Mesendoderm (in vitro differentiated cells): ENCODE measurements at regions not wholly inside any gene's neighbourhood (a gene's known extent, or its start where the extent isn't known, plus 50 kb on each side); places are given as distances from the start of the nearest gene placed in this dataset.
"Not testable (repeated sequence)": the region's sequence is repeated elsewhere in the genome, so short reads cannot be mapped to it uniquely, and the experiment has no call there.

ENCODE experiments used
- DNase-seq: peaks from one replicate; pipeline ENCODE4 v3.0.0; 2013
- H2AK5ac ChIP-seq: 2 replicates; pipeline ENCODE4 v1.6.1; 2013; ENCODE audit warnings: low read length, inconsistent platforms
- H2BK120ac ChIP-seq: 2 replicates; pipeline ENCODE4 v1.6.1; 2013; ENCODE audit warnings: low read depth, mild to moderate bottlenecking, low read length, moderate library complexity, mixed read lengths
- H2BK15ac ChIP-seq: replicated peaks from 2 replicates; pipeline ENCODE4 v1.6.1; 2013; ENCODE audit warnings: low read depth, mild to moderate bottlenecking, moderate library complexity
- H2BK5ac ChIP-seq: 2 replicates; pipeline ENCODE4 v1.6.1; 2013; ENCODE audit warnings: low read length, inconsistent platforms
- H3K18ac ChIP-seq: 2 replicates; pipeline ENCODE4 v1.6.1; 2013; ENCODE audit warnings: mild to moderate bottlenecking, low read length, mixed read lengths
- H3K23ac ChIP-seq: one replicate; pipeline ENCODE4 v1.6.1; 2013; ENCODE audit warnings: low read length
- H3K27ac ChIP-seq: 2 replicates; pipeline ENCODE4 v1.5.1; 2013; ENCODE audit warnings: low read depth, mild to moderate bottlenecking, inconsistent platforms, low read length, moderate library complexity
- H3K27me3 ChIP-seq: 2 replicates; pipeline ENCODE4 v1.6.1; 2013; ENCODE audit warnings: low read length, control low read depth, mild to moderate bottlenecking, inconsistent platforms; ENCODE audit not compliant: insufficient read depth, poor library complexity
- H3K36me3 ChIP-seq: 2 replicates; pipeline ENCODE4 v1.6.1; 2013; ENCODE audit warnings: low read length, inconsistent platforms; ENCODE audit not compliant: control insufficient read depth, insufficient read depth
- H3K4ac ChIP-seq: one replicate; pipeline ENCODE4 v1.6.1; 2013; ENCODE audit warnings: low read depth, mild to moderate bottlenecking, low read length, moderate library complexity
- H3K4me1 ChIP-seq: 2 replicates; pipeline ENCODE4 v1.6.1; 2013; ENCODE audit warnings: low read depth, low read length, inconsistent platforms; ENCODE audit not compliant: control insufficient read depth
- H3K4me2 ChIP-seq: 2 replicates; pipeline ENCODE4 v1.6.1; 2013; ENCODE audit warnings: low read length
- H3K4me3 ChIP-seq: 2 replicates; pipeline ENCODE4 v1.5.1; 2013; ENCODE audit warnings: mild to moderate bottlenecking, low read length
- H3K56ac ChIP-seq: one replicate; pipeline ENCODE4 v1.6.1; 2013; ENCODE audit warnings: low read length
- H3K79me1 ChIP-seq: 2 replicates; pipeline ENCODE4 v1.6.1; 2013; ENCODE audit warnings: low read length, inconsistent platforms
- H3K79me2 ChIP-seq: 2 replicates; pipeline ENCODE4 v1.6.1; 2013; ENCODE audit warnings: mild to moderate bottlenecking, low read length; ENCODE audit not compliant: control insufficient read depth, insufficient read depth
- H3K9ac ChIP-seq: 2 replicates; pipeline ENCODE4 v1.6.1; 2013; ENCODE audit warnings: low read length, inconsistent platforms
- H4K5ac ChIP-seq: one replicate; pipeline ENCODE4 v1.6.1; 2013; ENCODE audit warnings: low read length
- H4K8ac ChIP-seq: one replicate; pipeline ENCODE4 v1.6.1; 2013; ENCODE audit warnings: low read depth, mild to moderate bottlenecking, control low read depth, low read length, moderate library complexity
- WGBS: extraction: QIAGEN DNeasy Blood & Tissue Kit; methylation state at CpG from one replicate; pipeline ENCODE4 v1.1.7; 2013; ENCODE audit warnings: low lambda C conversion rate, missing lambda C conversion rate; ENCODE audit not compliant: insufficient coverage; ENCODE audit errors: extremely low coverage; 5-methylcytosine and 5-hydroxymethylcytosine counted together

GRCh38 chr13:82963226-82964099 is 918.8 kb downstream of the SLITRK1 start:
- Histone ChIP-seq H3K79me2 (no peaks in the 10 kb centered on the region), H3K79me1 (no peaks in the 10 kb centered on the region), H3K4me1 (no peaks in the 10 kb centered on the region), H2BK120ac (no peak overlapping the region), H3K36me3 (no peaks in the 10 kb centered on the region), H3K4me2 (no peak overlapping the region), H2AK5ac (no peak overlapping the region), H2BK15ac (no peak overlapping the region), H3K23ac (no peak overlapping the region), H3K27ac (no peak overlapping the region), H3K56ac (no peak overlapping the region), H3K18ac (no peak overlapping the region), H3K4me3 (no peak overlapping the region), H3K27me3 (no peaks in the 10 kb centered on the region), H4K5ac (no peak overlapping the region), H4K8ac (no peak overlapping the region), H3K9ac (no peak overlapping the region), H3K4ac (no peak overlapping the region), H2BK5ac (no peak overlapping the region)
- DNase-seq, result no peak
- 100% methylated on average over 2 of the region's 7 CpGs for WGBS

- no peak overlapping the region for H3K4ac ChIP-seq
- H2AK5ac ChIP-seq, result no peak overlapping the region
- WGBS, result no CpG with 5 or more reads among the region's 3 CpGs
- no peak overlapping the region for H2BK120ac ChIP-seq
- H3K4me3 ChIP-seq, result no peak overlapping the region
- H3K79me2 ChIP-seq, result no peaks in the 10 kb centered on the region
- no peak overlapping the region for H3K18ac ChIP-seq
- DNase-seq, result no peak
- H3K27me3 ChIP-seq, result no peaks in the 10 kb centered on the region
- H3K36me3 ChIP-seq, result no peaks in the 10 kb centered on the region
- H3K4me2 ChIP-seq, result no peak overlapping the region
- no peak overlapping the region for H2BK15ac ChIP-seq
- no peak overlapping the region for H3K56ac ChIP-seq
- H3K4me1 ChIP-seq, result no peaks in the 10 kb centered on the region
- no peak overlapping the region for H3K27ac ChIP-seq
- no peak overlapping the region for H4K8ac ChIP-seq
- no peaks in the 10 kb centered on the region for H3K79me1 ChIP-seq
- no peak overlapping the region for H4K5ac ChIP-seq
- no peak overlapping the region for H3K9ac ChIP-seq
- no peak overlapping the region for H3K23ac ChIP-seq
- no peak overlapping the region for H2BK5ac ChIP-seq
Observed at GRCh38 chr13:82962397-82962796, 919.9 kb downstream of the SLITRK1 start.

GRCh38 chr13:82961757-82962156 is 920.5 kb downstream of the SLITRK1 start:
- WGBS, result no CpG with 5 or more reads among the region's 1 CpG
- no peak overlapping the region for H2BK15ac ChIP-seq
- no peak overlapping the region for H3K23ac ChIP-seq
- no peak overlapping the region for H3K27ac ChIP-seq
- H2BK120ac ChIP-seq, result no peak overlapping the region
- no peak overlapping the region for H4K8ac ChIP-seq
- no peaks in the 10 kb centered on the region for H3K79me1 ChIP-seq
- no peaks in the 10 kb centered on the region for H3K79me2 ChIP-seq
- H3K4me1 ChIP-seq, result no peaks in the 10 kb centered on the region
- H3K4me3 ChIP-seq, result no peak overlapping the region
- H2BK5ac ChIP-seq, result no peak overlapping the region
- no peak overlapping the region for H3K9ac ChIP-seq
- no peak overlapping the region for H2AK5ac ChIP-seq
- H3K18ac ChIP-seq, result no peak overlapping the region
- H3K56ac ChIP-seq, result no peak overlapping the region
- H3K4me2 ChIP-seq, result no peak overlapping the region
- no peak overlapping the region for H4K5ac ChIP-seq
- H3K36me3 ChIP-seq, result no peaks in the 10 kb centered on the region
- DNase-seq, result no peak
- H3K4ac ChIP-seq, result no peak overlapping the region
- H3K27me3 ChIP-seq, result no peaks in the 10 kb centered on the region

- H3K23ac ChIP-seq, H3K4ac ChIP-seq, H3K79me2 ChIP-seq, H3K9ac ChIP-seq, H3K36me3 ChIP-seq, H2BK5ac ChIP-seq, H3K4me1 ChIP-seq, DNase-seq, H3K4me2 ChIP-seq, H3K27me3 ChIP-seq, H3K18ac ChIP-seq, H3K79me1 ChIP-seq, H3K56ac ChIP-seq, H4K8ac ChIP-seq, H2BK15ac ChIP-seq, H3K27ac ChIP-seq, H2AK5ac ChIP-seq, H4K5ac ChIP-seq, H2BK120ac ChIP-seq, H3K4me3 ChIP-seq: not testable (repeated sequence)
- no CpG with 5 or more reads among the region's 6 CpGs for WGBS
Observed at GRCh38 chr13:82952336-82952735, 929.9 kb downstream of the SLITRK1 start.

- H3K18ac ChIP-seq, result no peak overlapping the region
- no peaks in the 10 kb centered on the region for H3K79me1 ChIP-seq
- no peak overlapping the region for H2BK15ac ChIP-seq
- H3K4me2 ChIP-seq, result no peak overlapping the region
- no peak overlapping the region for H3K56ac ChIP-seq
- H3K79me2 ChIP-seq, result no peaks in the 10 kb centered on the region
- H3K4me1 ChIP-seq, result no peaks in the 10 kb centered on the region
- no peak overlapping the region for H2BK120ac ChIP-seq
- no peak overlapping the region for H2BK5ac ChIP-seq
- no peak overlapping the region for H3K4me3 ChIP-seq
- H3K9ac ChIP-seq, result no peak overlapping the region
- H4K5ac ChIP-seq, result no peak overlapping the region
- H4K8ac ChIP-seq, result no peak overlapping the region
- no peaks in the 10 kb centered on the region for H3K36me3 ChIP-seq
- no peak for DNase-seq
- H3K4ac ChIP-seq, result no peak overlapping the region
- no peak overlapping the region for H2AK5ac ChIP-seq
- no peaks in the 10 kb centered on the region for H3K27me3 ChIP-seq
- no peak overlapping the region for H3K23ac ChIP-seq
- no peak overlapping the region for H3K27ac ChIP-seq
Observed at GRCh38 chr13:82947683-82948082, 934.6 kb downstream of the SLITRK1 start.

GRCh38 chr13:82947191-82947621 is 935.1 kb downstream of the SLITRK1 start:
- H3K79me1 ChIP-seq, result no peaks in the 10 kb centered on the region
- H3K9ac ChIP-seq, result no peak overlapping the region
- H3K23ac ChIP-seq, result no peak overlapping the region
- H3K4ac ChIP-seq, result no peak overlapping the region
- no peak overlapping the region for H3K56ac ChIP-seq
- no CpG with 5 or more reads among the region's 2 CpGs for WGBS
- H2BK120ac ChIP-seq, result no peak overlapping the region
- H2BK15ac ChIP-seq, result no peak overlapping the region
- no peaks in the 10 kb centered on the region for H3K27me3 ChIP-seq
- H3K27ac ChIP-seq, result no peak overlapping the region
- H3K79me2 ChIP-seq, result no peaks in the 10 kb centered on the region
- no peak overlapping the region for H3K4me2 ChIP-seq
- no peak overlapping the region for H3K18ac ChIP-seq
- no peak overlapping the region for H4K8ac ChIP-seq
- H2AK5ac ChIP-seq, result no peak overlapping the region
- no peak overlapping the region for H2BK5ac ChIP-seq
- no peak overlapping the region for H4K5ac ChIP-seq
- H3K4me1 ChIP-seq, result no peaks in the 10 kb centered on the region
- no peaks in the 10 kb centered on the region for H3K36me3 ChIP-seq
- no peak for DNase-seq
- H3K4me3 ChIP-seq, result no peak overlapping the region
